Kidney capillary endothelial cell (primary cell): ENCODE measurements at regions not wholly inside any gene's neighbourhood (a gene's known extent, or its start where the extent isn't known, plus 50 kb on each side); places are given as distances from the start of the nearest gene placed in this dataset.
"Not testable (repeated sequence)": the region's sequence is repeated elsewhere in the genome, so short reads cannot be mapped to it uniquely, and the experiment has no call there.

Source experiments
- DNase-seq: peaks from one replicate; pipeline ENCODE4 v3.0.0-alpha.2; 2018; ENCODE audit warnings: low spot score

DNA sequence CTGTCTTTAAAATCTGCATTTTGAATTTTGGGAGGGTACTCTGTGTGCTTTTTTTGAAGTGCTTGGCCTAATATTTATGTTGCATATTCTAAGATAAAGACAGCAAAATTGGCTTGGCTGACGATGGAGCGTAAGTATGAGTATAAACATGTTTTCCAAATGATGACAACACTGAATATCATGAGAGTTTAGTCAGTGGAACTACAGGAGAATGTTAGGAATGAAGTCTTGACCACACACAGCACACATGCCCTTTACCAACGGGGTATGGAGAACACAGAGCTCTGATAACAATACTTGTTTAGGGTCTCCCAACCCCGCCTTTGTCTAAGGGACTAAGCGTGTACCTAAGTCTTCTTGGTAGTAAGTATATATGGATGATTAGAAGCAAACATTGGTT is 253.9 kb upstream of the FZD8 start:
- no peak for DNase-seq

GRCh38 chr10:35895331-35895730 is 253.2 kb upstream of the FZD8 start:
- DNase-seq, result no peak

- no peak for DNase-seq
Observed at GRCh38 chr10:35892526-35892925, 250.4 kb upstream of the FZD8 start.

DNA sequence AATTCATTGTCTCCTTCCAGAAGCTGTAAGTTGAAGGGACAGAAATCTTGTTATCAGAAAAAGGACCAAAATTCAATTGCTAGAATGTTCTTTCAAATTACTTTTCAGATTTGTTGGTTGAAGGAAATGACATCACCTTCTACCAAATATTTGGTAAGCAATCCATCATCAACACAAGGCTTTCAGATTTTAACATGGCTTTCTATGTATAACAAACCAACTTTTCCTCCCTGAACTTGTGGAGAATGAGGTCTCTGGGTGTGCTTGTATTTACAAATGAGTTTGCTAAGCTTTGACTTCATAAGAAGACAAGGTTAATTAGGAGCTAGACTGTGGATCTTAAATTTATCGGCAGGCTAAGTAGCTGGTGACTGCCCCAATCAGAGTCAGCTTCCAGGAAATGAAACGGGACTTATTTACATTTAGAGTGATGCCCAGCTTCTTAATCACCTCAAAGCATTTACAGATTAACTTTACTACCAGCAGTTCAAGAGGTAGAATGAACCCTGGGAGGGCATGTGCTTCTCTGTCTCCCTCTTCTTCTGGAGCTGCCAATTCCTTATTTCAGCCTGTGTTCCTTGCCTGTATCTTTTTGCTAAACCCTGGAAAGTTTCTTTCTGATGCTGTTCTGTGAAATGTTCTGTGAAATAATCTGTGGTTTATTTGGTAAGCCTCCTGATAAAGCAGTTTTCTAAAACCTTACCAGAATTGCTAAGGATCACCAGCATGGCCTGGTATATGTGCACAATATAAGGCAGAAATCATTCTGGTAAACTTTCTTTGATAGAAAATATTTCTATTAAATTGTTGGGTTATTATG is 248.8 kb upstream of the FZD8 start:
- DNase-seq, result no peak

GRCh38 chr10:35889971-35890675 is 248.0 kb upstream of the FZD8 start:
- peak; percentile 71 for DNase-seq

GRCh38 chr10:35889226-35889625 is 247.1 kb upstream of the FZD8 start:
- no peak for DNase-seq

GRCh38 chr10:35888400-35888799 is 246.3 kb upstream of the FZD8 start:
- DNase-seq, result no peak

- DNase-seq, result no peak
Observed at GRCh38 chr10:35887685-35888084, 245.6 kb upstream of the FZD8 start.

GRCh38 chr10:35885076-35885475 is 243.0 kb upstream of the FZD8 start:
- no peak for DNase-seq

GRCh38 chr10:35884657-35885071 is 242.6 kb upstream of the FZD8 start:
- no peak for DNase-seq

DNA sequence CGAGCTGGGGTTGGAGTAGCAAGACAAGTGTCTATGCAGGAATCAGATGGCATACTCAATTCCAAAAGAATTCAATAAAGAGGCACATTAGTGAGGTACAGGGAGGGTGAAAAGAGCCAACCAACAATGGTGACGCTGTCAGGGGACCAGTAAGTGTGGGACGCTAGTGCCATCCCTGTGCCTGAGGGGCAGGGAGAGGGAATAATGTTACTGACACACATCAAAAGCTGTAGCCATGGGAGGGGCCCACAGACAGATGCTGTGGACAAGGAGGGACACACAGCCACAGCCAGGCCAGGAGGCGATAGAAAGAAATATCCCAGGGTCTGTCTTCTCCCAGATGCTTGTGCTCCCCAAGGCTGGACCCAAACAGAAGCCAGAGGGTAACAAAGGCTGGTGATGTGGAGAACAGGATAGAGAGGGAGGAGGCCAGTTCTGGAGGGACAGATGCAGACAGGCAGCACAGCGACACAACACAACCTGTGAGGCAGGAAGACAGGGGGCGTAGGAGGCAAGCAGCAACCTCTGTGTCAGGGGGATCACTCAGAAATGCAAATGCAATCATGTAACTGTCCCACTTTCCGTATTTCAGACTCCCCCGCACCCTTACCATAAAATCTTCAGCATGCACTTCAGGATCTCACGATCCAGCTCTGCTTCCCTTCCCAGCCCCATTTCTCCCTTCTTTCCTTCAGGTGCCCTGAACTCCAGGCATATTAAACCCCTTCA is 240.5 kb upstream of the FZD8 start:
- DNase-seq, result no peak

GRCh38 chr10:35881320-35881719 is 239.2 kb upstream of the FZD8 start:
- DNase-seq, result no peak

- DNase-seq, result no peak
Observed at GRCh38 chr10:35876248-35876647, 234.2 kb upstream of the FZD8 start.

GRCh38 chr10:35875016-35875676 is 233.1 kb upstream of the FZD8 start:
- DNase-seq, result no peak

DNA sequence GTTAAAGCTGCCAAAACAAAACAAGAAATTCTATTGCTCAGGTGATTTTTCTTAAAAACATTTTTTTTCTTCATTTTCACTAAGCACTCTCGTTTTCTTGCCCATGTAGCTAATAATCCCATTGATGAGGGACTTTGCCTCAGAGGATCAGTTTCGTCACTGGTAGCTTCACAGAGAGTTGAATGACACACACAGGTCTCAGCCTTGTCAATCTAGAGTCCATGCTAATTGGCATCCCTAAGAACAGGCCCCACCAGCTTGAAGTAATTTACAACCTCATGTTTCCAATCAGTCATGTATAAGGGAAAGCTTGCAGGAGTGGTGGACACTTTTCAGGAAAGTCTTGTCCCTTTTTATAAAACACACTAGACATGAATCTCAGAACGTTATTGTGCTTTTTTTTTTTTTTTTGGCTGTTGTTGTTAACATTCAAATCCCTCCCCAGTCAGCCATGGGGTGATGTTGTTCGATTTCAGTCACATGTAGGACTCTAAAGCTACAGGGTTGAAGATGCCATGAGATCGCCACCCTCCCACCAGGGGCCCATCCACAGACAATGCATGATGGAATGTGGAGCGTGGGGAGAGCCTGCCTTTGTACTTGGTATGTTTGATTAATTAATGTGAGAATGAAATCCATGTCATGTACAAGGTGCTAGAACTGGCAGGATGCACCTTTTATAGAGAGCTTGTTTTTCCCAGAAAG is 232.4 kb upstream of the FZD8 start:
- no peak for DNase-seq

GRCh38 chr10:35872671-35873070 is 230.6 kb upstream of the FZD8 start:
- no peak for DNase-seq

- DNase-seq, result no peak
Observed at GRCh38 chr10:35870665-35871310, 228.7 kb upstream of the FZD8 start.

DNA sequence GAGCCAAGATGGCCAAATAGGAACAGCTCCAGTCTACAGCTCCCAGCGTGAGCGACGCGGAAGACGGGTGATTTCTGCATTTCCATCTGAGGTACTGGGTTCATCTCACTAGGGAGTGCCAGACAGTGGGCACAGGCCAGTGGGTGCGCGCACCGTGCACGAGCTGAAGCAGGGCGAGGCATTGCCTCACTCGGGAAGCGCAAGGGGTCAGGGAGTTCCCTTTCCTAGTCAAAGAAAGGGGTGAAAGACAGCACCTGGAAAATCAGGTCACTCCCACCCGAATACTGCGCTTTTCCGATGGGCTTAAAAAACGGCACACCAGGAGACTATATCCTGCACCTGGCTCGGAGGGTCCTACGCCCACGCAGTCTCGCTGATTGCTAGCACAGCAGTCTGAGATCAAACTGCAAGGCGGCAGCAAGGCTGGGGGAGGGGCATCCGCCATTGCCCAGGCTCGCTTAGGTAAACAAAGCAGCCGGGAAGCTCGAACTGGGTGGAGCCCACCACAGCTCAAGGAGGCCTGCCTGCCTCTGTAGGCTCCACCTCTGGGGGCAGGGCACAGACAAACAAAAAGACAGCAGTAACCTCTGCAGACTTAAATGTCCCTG is 216.7 kb upstream of the FZD8 start:
- not testable (repeated sequence) for DNase-seq

DNA sequence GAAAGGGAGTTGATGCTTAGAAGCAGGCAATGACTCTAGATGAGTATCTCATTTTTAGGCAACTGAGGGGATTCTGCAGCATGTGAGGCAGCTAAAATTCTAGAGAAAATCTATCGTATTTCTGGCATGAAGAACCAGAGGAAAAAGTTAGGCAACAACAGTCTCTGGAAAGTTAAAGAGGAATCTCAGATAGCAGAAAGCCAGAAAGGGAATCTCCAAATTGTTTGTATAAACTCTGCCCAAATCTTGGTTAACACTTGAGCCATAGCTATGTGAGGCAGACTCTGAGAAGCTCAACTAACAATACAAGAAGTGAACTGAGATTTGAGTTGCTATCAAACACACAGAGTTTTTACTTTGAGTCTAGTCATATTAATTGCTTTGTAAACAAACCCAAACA is 215.8 kb upstream of the FZD8 start:
- no peak for DNase-seq

DNA sequence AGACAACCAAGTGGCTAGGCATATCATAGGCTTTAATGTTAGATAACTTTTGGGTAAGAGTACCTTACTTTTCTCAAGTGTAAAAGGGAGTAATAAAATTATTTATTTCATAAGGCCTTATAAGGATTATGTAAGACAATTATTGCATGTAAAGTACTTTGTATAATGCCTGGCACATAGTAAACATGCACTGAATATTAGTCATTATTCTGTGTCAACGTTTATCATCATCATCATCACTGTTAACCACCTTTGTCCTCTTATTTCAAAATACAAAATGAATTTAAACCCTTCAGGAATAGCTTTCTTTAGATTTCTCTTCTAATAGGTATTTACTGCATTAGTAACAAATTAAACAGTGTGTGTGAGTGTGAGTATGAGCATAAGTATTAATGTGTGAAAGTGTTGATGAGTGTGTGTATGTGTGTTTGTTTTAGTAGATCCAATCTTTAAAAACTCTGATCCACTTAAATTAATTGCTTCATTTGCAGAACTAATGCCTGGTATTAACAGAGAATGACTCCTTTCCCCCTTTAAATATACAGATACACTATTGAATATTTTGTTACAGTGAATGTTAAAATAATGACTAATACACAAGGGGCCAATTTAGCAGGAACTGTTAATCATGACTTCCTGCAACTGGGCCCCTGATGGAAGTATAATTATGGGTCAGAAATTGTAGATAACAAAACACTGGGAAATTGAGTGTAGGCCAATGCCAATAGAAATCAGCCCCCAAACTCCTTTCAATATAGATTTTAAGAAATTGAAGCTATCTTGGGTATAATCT is 213.3 kb upstream of the FZD8 start:
- DNase-seq, result peak; percentile 46
